ENCODE measurements at regions not wholly inside any gene's neighbourhood (a gene's known extent, or its start where the extent isn't known, plus 50 kb on each side); places are given as distances from the start of the nearest gene placed in this dataset.

DNA sequence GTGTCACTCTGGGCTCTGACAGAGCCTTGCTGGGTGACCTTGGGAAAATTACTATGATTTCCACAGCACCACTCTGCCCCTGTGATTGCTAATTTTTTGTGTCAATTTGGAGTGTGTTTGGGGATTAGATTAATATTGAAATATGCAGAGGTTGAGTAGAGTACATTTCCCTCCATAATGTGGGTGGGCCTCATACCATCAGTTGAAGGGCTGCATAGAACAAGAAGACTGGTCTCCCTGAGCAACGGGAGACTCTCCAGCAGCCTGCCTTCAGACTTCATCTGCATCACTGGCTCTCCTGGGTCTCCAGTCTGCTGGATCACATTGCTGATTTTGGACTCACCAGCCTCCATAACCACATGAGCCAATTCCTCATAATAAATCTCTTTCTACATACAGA is 313.7 kb downstream of the TNS1 start:
- Histone ChIP-seq H3K27ac (no peak overlapping the region), H3K4me3 (no peak overlapping the region), H3K4me1 (peaks cover 0 to 13% (median 0%) of the 10 kb centered on the region in 9 donors), H3K36me3 (no peaks in the 10 kb centered on the region), H3K27me3 (no peaks in the 10 kb centered on the region), H3K9me3 (no peaks in the 10 kb centered on the region)
- 89% methylated on average over 1 of the region's 1 CpG for WGBS, 2 donors
- intact Hi-C loops (cut with DNase I), result no loop called here
- ATAC-seq, result no peak
- no peak for DNase-seq
- TF ChIP-seq, protein P1, sequence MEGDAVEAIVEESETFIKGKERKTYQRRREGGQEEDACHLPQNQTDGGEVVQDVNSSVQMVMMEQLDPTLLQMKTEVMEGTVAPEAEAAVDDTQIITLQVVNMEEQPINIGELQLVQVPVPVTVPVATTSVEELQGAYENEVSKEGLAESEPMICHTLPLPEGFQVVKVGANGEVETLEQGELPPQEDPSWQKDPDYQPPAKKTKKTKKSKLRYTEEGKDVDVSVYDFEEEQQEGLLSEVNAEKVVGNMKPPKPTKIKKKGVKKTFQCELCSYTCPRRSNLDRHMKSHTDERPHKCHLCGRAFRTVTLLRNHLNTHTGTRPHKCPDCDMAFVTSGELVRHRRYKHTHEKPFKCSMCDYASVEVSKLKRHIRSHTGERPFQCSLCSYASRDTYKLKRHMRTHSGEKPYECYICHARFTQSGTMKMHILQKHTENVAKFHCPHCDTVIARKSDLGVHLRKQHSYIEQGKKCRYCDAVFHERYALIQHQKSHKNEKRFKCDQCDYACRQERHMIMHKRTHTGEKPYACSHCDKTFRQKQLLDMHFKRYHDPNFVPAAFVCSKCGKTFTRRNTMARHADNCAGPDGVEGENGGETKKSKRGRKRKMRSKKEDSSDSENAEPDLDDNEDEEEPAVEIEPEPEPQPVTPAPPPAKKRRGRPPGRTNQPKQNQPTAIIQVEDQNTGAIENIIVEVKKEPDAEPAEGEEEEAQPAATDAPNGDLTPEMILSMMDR (IDR thresholded peaks at IDR 0.05), result no peak

DNA sequence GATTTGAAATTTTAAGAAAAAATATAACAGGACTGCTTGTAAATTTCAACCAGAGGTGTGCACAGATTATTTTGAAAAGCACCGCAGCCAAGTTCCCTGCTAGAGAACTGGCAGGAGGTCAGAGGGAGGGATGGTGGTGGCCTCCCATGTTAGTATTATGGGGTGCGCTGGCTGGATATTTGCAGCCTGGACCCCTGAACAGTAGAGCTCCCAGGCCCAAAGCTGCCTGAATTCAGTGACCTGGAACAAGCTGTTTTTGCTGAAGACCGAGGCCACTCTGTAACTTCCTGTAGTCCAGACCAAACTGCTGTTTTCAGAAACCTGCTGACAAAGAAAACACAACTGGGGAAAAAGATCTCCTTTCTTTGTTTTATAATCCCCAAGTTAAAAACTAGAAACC is 314.3 kb downstream of the TNS1 start:
- H3K36me3 ChIP-seq, result no peaks in the 10 kb centered on the region
- H3K9me3 ChIP-seq, result no peaks in the 10 kb centered on the region
- ATAC-seq (no peak), DNase-seq (no peak)
- TF ChIP-seq, protein P1 (IDR thresholded peaks at IDR 0.05), result no peak
- no peak overlapping the region for H3K4me3 ChIP-seq
- 92% methylated on average over 3 of the region's 3 CpGs for WGBS, 2 donors
- peaks cover 0 to 8% (median 0%) of the 10 kb centered on the region in 9 donors for H3K4me1 ChIP-seq
- no peaks in the 10 kb centered on the region for H3K27me3 ChIP-seq
- H3K27ac ChIP-seq, result no peak overlapping the region
- intact Hi-C loops (cut with DNase I), result no loop called here

DNA sequence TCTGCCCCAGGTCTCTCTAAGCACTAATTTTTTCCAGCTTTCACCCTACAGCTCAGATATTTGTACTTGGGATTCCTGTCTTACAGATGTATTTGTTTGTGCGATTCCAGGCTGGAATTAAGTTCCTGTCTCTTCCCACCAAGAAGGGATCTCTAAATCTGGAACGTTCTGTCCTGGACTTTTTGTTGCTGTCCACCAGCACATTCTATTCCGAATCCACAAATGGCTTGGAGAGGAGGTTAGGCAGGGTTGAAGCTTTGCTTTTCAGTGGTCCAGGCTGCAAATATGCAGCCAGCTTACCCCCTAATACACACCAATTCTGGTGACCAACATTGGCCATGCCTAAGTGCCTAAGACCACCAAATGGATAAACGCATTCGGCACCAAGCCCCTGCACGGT is 315.0 kb downstream of the TNS1 start:
- Histone ChIP-seq H3K36me3 (no peaks in the 10 kb centered on the region), H3K27me3 (no peaks in the 10 kb centered on the region), H3K4me1 (peaks cover 0 to 8% (median 0%) of the 10 kb centered on the region in 9 donors), H3K27ac (no peak overlapping the region), H3K4me3 (no peak overlapping the region), H3K9me3 (no peaks in the 10 kb centered on the region)
- 92 to 93% methylated on average over 6 of the region's 6 CpGs for WGBS, 2 donors
- intact Hi-C loops (cut with DNase I), result no loop called here
- ATAC-seq, result no peak
- TF ChIP-seq, protein P1 (IDR thresholded peaks at IDR 0.05), result no peak
- DNase-seq, result no peak

DNA sequence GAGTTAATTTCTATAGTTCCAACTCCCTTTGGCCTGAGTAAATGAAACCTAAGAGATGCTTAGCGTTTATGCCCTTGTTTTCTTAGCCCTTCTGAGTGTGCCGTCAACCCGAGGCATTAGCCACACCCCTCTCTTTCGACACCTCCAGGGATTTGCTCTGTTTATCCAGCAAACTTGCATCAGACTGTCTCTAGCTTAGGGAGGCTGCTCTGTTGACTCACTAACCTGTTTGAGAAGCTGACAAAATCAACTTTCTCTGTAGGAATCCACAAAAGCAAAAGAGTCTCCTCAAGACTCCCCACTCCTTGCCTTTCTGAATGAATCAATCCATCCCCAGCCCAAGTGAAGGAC is 317.6 kb downstream of the TNS1 start:
- H3K27ac ChIP-seq, result no peak overlapping the region
- DNase-seq, result peak in 1 of 2 donors; percentile 14
- no peaks in the 10 kb centered on the region for H3K36me3 ChIP-seq
- intact Hi-C loops (cut with DNase I), result no loop called here
- WGBS, 2 donors, result 33 to 41% methylated on average over 4 of the region's 4 CpGs
- H3K9me3 ChIP-seq, result no peaks in the 10 kb centered on the region
- no peak overlapping the region for H3K4me3 ChIP-seq
- TF ChIP-seq, protein P1 (IDR thresholded peaks at IDR 0.05), result no peak
- peaks cover 0 to 7% (median 0%) of the 10 kb centered on the region in 9 donors for H3K4me1 ChIP-seq
- peak in 7 of 8 donors; percentile 42 to 95 (median 65) for ATAC-seq
- H3K27me3 ChIP-seq, result no peaks in the 10 kb centered on the region
